NCI-H1092 treated with DMSO at 0.1 percent for 48 hours (cell line): ENCODE measurements at regions not wholly inside any gene's neighbourhood (a gene's known extent, or its start where the extent isn't known, plus 50 kb on each side); places are given as distances from the start of the nearest gene placed in this dataset.
A peak's percentile ranks its signal among the peaks of the same experiment; 100 is the strongest.

Experiments used
- DNase-seq: peaks from one replicate; lab custom pipeline; 2025; lab: John Stamatoyannopoulos, UW

GRCh38 chr1:219401724-219402625 lies 210.9 kb downstream of the ZC3H11B start:
- DNase-seq = no peak

GRCh38 chr1:219399446-219399845 lies 213.5 kb downstream of the ZC3H11B start:
- no peak for DNase-seq

- DNase-seq = no peak
Observed at GRCh38 chr1:219398815-219399396, 214.0 kb downstream of the ZC3H11B start.

GRCh38 chr1:219397511-219397910 lies 215.4 kb downstream of the ZC3H11B start:
- no peak for DNase-seq

- no peak for DNase-seq
Observed at GRCh38 chr1:219391297-219391696, 217.6 kb downstream of the LYPLAL1 start.

- peak; percentile 94 for DNase-seq
Observed at GRCh38 chr1:219387211-219387610, 213.5 kb downstream of the LYPLAL1 start.

GRCh38 chr1:219385787-219386427 lies 212.2 kb downstream of the LYPLAL1 start:
- peak; percentile 79 for DNase-seq

- DNase-seq = no peak
Observed at GRCh38 chr1:219383281-219383680, 209.6 kb downstream of the LYPLAL1 start.

- DNase-seq = no peak
Observed at GRCh38 chr1:219381396-219381795, 207.7 kb downstream of the LYPLAL1 start.

- DNase-seq = no peak
Observed at GRCh38 chr1:219380463-219380862, 206.8 kb downstream of the LYPLAL1 start.

GRCh38 chr1:219379691-219380090 lies 206.0 kb downstream of the LYPLAL1 start:
- DNase-seq = no peak

GRCh38 chr1:219374636-219375035 lies 201.0 kb downstream of the LYPLAL1 start:
- DNase-seq = no peak

GRCh38 chr1:219374046-219374566 lies 200.4 kb downstream of the LYPLAL1 start:
- DNase-seq = no peak

- no peak for DNase-seq
Observed at GRCh38 chr1:219373616-219373935, 199.9 kb downstream of the LYPLAL1 start.

GRCh38 chr1:219372916-219373615 lies 199.4 kb downstream of the LYPLAL1 start:
- DNase-seq = no peak

- no peak for DNase-seq
Observed at GRCh38 chr1:219371471-219371870, 197.8 kb downstream of the LYPLAL1 start.

- DNase-seq = peak; percentile 80
Observed at GRCh38 chr1:219367496-219367895, 193.8 kb downstream of the LYPLAL1 start.

- no peak for DNase-seq
Observed at GRCh38 chr1:219365451-219365850, 191.8 kb downstream of the LYPLAL1 start.

- DNase-seq = no peak
Observed at GRCh38 chr1:219362702-219363101, 189.0 kb downstream of the LYPLAL1 start.

- peak; percentile 53 for DNase-seq
Observed at GRCh38 chr1:219359126-219359525, 185.4 kb downstream of the LYPLAL1 start.

- DNase-seq = no peak
Observed at GRCh38 chr1:219358080-219358479, 184.4 kb downstream of the LYPLAL1 start.

GRCh38 chr1:219354962-219355361 lies 181.3 kb downstream of the LYPLAL1 start:
- DNase-seq = no peak
